ENCODE measurements at regions not wholly inside any gene's neighbourhood (a gene's known extent, or its start where the extent isn't known, plus 50 kb on each side); places are given as distances from the start of the nearest gene placed in this dataset.

DNA sequence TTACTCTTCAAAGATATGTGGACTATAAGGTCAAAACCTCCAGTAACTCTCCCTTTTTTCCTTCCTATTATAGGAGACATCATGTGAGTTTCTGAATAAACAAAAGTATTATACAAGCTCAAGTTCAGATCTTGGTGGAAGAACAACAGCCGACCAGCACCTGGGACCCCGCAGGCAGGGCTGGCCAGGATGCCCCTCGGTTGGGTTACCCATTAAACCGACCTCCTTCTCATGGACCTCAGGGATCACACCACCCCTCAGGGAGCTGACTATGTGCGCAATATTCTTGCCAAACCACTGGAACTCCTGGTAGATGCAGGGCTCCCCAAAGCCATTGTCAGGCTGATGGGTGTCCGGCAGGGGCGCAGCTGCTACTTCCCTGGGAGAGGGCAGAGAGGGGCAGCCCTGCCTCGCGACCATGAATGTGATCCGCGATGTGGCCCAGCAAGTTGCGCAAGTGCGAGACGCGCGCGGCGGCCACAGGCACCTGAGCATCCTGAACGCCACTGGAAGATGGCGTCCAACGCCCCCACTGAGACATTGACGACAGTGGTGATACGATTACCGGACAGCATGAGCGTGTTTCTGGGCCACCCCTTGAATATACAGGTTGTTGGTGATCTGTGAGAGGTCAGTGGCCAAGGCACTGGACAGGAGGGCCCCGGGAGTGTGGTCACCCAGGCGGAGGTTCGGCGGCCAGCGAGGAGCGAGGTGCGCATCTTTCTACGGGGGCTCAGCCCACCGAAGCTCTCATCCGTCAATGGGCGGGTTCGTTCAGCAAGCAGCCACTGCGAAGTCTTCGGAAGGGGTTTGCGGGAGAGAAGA is 161.3 kb downstream of the IPMK start:
- no peak overlapping the region for H3K4me3 ChIP-seq (ENCODE audit: low read depth, low read length)
- DNase-seq (ENCODE audit: low read depth) = no peak
- TF ChIP-seq, protein P1, sequence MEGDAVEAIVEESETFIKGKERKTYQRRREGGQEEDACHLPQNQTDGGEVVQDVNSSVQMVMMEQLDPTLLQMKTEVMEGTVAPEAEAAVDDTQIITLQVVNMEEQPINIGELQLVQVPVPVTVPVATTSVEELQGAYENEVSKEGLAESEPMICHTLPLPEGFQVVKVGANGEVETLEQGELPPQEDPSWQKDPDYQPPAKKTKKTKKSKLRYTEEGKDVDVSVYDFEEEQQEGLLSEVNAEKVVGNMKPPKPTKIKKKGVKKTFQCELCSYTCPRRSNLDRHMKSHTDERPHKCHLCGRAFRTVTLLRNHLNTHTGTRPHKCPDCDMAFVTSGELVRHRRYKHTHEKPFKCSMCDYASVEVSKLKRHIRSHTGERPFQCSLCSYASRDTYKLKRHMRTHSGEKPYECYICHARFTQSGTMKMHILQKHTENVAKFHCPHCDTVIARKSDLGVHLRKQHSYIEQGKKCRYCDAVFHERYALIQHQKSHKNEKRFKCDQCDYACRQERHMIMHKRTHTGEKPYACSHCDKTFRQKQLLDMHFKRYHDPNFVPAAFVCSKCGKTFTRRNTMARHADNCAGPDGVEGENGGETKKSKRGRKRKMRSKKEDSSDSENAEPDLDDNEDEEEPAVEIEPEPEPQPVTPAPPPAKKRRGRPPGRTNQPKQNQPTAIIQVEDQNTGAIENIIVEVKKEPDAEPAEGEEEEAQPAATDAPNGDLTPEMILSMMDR (IDR thresholded peaks at IDR 0.05; ENCODE audit: control insufficient read depth, extremely low read depth, insufficient read depth) = no peak

DNA sequence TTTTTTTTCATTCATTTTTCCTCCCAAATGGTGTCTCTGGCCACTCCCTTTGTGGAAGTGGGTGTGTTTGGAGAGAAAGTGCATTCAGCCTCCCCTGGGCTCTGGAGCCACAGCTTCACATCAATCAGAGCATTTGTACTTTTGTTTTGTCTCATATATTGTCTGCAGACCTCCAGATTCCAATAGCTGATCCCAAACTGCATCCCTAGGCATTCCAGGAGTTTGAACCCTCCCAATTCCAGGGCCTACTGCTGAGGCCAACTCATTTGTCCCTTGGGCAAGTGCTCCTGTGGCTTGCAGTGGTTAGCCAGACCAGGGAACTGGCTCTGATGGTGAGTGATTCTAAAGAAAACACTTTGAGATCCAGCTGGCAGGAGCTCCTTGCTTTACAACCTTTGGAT is 163.3 kb downstream of the IPMK start:
- TF ChIP-seq, protein P1 (IDR thresholded peaks at IDR 0.05; ENCODE audit: control insufficient read depth, extremely low read depth, insufficient read depth) = no peak
- no peak for DNase-seq (ENCODE audit: low read depth)
- H3K4me3 ChIP-seq (ENCODE audit: low read depth, low read length) = no peak overlapping the region

DNA sequence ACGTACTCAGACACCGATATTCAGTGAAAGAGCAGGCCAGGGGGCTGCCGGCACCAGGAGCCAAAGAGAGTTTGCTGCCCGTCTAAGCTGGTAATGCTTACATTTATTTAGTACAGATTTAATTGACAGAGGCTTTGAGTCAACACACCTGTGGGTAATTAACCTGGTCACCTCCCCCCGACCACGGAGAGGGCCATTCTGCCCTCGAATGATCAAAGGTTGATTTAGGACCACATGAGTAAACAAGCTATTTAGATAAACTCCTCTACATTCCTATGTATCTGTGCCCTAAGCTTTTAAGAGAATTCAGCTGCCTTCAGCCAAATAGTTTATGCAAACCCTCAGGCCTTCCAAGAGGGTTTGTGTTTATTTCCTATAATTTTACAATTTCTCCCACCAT is 164.8 kb downstream of the IPMK start:
- no peak for DNase-seq (ENCODE audit: low read depth)
- H3K4me3 ChIP-seq (ENCODE audit: low read depth, low read length) = no peak overlapping the region
- TF ChIP-seq, protein P1 (IDR thresholded peaks at IDR 0.05; ENCODE audit: control insufficient read depth, extremely low read depth, insufficient read depth) = no peak

DNA sequence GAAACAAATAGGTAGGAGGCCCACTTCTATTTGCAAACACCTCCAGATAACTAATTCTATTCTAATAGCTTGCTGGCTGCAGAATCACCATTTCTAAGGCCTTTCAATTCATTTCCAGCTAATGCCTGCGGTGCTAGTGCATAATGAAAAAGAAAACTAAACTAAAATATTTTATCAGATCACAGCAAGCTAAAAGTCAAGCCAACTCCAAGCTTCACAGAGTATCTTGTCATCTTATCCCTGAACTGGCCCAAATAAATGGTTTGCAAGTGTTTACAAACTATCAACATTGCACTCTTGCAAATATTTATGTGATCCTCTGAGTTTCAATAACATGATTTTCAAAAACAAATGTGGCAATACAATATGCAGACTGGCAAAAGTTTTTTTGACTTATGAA is 166.0 kb downstream of the IPMK start:
- H3K4me3 ChIP-seq (ENCODE audit: low read depth, low read length) = no peak overlapping the region
- TF ChIP-seq, protein P1 (IDR thresholded peaks at IDR 0.05; ENCODE audit: control insufficient read depth, extremely low read depth, insufficient read depth) = no peak
- DNase-seq (ENCODE audit: low read depth) = no peak

DNA sequence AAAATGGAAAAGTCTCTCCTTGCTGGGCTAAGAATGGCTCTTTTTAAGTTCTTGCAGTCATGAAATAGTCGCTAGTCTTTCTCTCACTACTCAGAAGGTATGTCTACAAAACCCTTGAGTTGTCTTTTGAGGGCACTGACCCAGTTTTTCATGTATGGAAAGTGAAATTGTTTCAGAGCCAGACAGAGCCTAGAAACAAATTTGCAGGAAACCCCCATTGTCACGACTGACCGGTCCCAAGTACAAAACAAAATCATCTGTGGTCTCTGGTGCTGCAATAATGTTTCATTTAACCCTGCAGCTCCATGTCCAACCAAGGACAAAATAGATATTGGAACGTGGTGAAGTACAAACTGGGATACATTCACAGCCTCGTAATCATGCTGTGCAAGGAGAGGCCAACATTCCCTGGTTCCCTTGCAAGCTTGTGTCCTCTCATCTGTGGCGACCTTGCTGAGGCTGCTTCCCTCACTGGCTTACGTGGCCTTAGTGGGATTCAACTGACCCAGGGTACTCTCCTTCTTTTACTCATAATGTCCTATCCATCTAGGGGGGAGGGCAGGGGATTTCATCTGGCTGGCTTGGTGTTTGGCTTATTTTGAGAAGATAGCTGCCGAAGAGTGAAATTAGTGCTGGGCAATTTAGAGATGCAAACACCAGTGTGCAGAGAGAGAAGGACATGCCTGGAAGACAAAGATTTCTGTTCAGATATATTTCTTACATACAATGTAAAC is 172.5 kb downstream of the IPMK start:
- TF ChIP-seq, protein P1 (IDR thresholded peaks at IDR 0.05; ENCODE audit: control insufficient read depth, extremely low read depth, insufficient read depth) = no peak
- H3K4me3 ChIP-seq (ENCODE audit: low read depth, low read length) = no peak overlapping the region
- no peak for DNase-seq (ENCODE audit: low read depth)

DNA sequence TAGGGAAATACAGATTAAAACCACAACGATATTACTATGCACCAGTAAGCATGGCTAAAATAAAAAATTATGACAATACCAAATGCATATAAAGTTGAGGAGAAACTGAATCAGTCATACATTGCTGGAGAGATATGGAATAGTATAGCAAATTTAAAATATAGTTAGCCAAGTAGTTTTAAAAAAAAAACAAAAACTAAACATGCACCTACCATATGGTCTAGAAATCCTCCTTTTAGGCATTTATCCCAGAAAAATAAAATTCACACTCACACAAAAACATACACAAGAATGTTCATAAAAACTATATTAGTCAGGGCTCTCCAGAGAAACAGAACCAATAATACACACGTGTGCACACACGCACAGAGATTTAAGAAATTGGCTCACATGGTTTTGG is 175.8 kb downstream of the IPMK start:
- DNase-seq (ENCODE audit: low read depth) = no peak
- TF ChIP-seq, protein P1 (IDR thresholded peaks at IDR 0.05; ENCODE audit: control insufficient read depth, extremely low read depth, insufficient read depth) = no peak
- H3K4me3 ChIP-seq (ENCODE audit: low read depth, low read length) = no peak overlapping the region
